Neuronal stem cell (in vitro differentiated cells): ENCODE measurements at regions not wholly inside any gene's neighbourhood (a gene's known extent, or its start where the extent isn't known, plus 50 kb on each side); places are given as distances from the start of the nearest gene placed in this dataset.

ENCODE experiments used
- DNase-seq: peaks from one replicate; pipeline ENCODE4 v3.0.0-alpha.2; 2013; ENCODE audit warnings: low spot score
- H2AFZ ChIP-seq: one replicate; pipeline ENCODE4 v1.6.1; 2013; ENCODE audit warnings: mild to moderate bottlenecking, low read length, inconsistent platforms
- H2AK5ac ChIP-seq: 2 replicates; pipeline ENCODE4 v1.6.1; 2013; ENCODE audit warnings: low read depth, mild to moderate bottlenecking, inconsistent platforms, low read length, moderate library complexity, mixed read lengths
- H2BK120ac ChIP-seq: 2 replicates; pipeline ENCODE4 v1.6.1; 2013; ENCODE audit warnings: low read depth, mild to moderate bottlenecking, inconsistent platforms, low read length, moderate library complexity, mixed read lengths
- H2BK12ac ChIP-seq: one replicate; pipeline ENCODE4 v1.6.1; 2013; ENCODE audit warnings: low read length, inconsistent platforms
- H2BK15ac ChIP-seq: 2 replicates; pipeline ENCODE4 v1.6.1; 2013; ENCODE audit warnings: mild to moderate bottlenecking, low read length, inconsistent platforms, mixed read lengths
- H2BK5ac ChIP-seq: one replicate; pipeline ENCODE4 v1.6.1; 2013; ENCODE audit warnings: inconsistent platforms, mild to moderate bottlenecking, low read length, moderate library complexity
- H3K14ac ChIP-seq: one replicate; pipeline ENCODE4 v1.6.1; 2013; ENCODE audit warnings: low read length, inconsistent platforms
- H3K18ac ChIP-seq: 2 replicates; pipeline ENCODE4 v1.6.1; 2013; ENCODE audit warnings: low read length, inconsistent platforms
- H3K23ac ChIP-seq: 2 replicates; pipeline ENCODE4 v1.6.1; 2013; ENCODE audit warnings: low read depth, mild to moderate bottlenecking, mixed read lengths, low read length, inconsistent platforms; ENCODE audit not compliant: poor library complexity
- H3K27ac ChIP-seq: replicated peaks from 3 replicates; pipeline ENCODE4 v1.5.1; 2013; ENCODE audit warnings: low read length, inconsistent platforms
- H3K27me3 ChIP-seq, 3 experiments: 2 replicates each; pipeline ENCODE4 v1.6.1; 2013; ENCODE audit warnings: low read length in 3 of 3, mild to moderate bottlenecking in 2 of 3, inconsistent platforms in 1 of 3, low read depth in 1 of 3, mixed read lengths in 1 of 3, moderate library complexity in 1 of 3; ENCODE audit not compliant: control insufficient read depth in 3 of 3, insufficient read depth in 3 of 3
- H3K36me3 ChIP-seq, 2 donors: replicated peaks in 1 of 2; 2 replicates each; pipeline ENCODE4 v1.6.1; 2013; ENCODE audit warnings: low read length in 2 of 2; ENCODE audit not compliant: control insufficient read depth in 2 of 2, insufficient read depth in 2 of 2
- H3K4ac ChIP-seq: 2 replicates; pipeline ENCODE4 v1.6.1; 2013; ENCODE audit warnings: inconsistent platforms, mild to moderate bottlenecking, low read length, moderate library complexity
- H3K4me1 ChIP-seq, 2 donors: 1 replicate in 1 of 2; 2 replicates in 1 of 2; pipeline ENCODE4 v1.6.1; 2013; ENCODE audit warnings: low read length in 2 of 2, low read depth in 1 of 2; ENCODE audit not compliant: control insufficient read depth in 2 of 2, insufficient read depth in 1 of 2
- H3K4me2 ChIP-seq: one replicate; pipeline ENCODE4 v1.6.1; 2013; ENCODE audit warnings: mild to moderate bottlenecking, low read length, inconsistent platforms; ENCODE audit not compliant: insufficient read depth, poor library complexity, severe bottlenecking
- H3K4me3 ChIP-seq, 2 donors: 2 replicates each; pipeline ENCODE4 v1.5.1; 2013; ENCODE audit warnings: low read length in 2 of 2, mild to moderate bottlenecking in 2 of 2, inconsistent platforms in 1 of 2, moderate library complexity in 1 of 2
- H3K79me1 ChIP-seq: one replicate; pipeline ENCODE4 v1.6.1; 2013; ENCODE audit warnings: low read depth, mild to moderate bottlenecking, inconsistent platforms, low read length, moderate library complexity
- H3K9ac ChIP-seq: one replicate; pipeline ENCODE4 v1.6.1; 2013; ENCODE audit warnings: mild to moderate bottlenecking, low read depth, low read length, inconsistent platforms; ENCODE audit not compliant: poor library complexity
- H3K9me3 ChIP-seq, 2 donors: replicated peaks in 1 of 2; 2 replicates each; pipeline versions ENCODE3 to v1.6.1; 2013; ENCODE audit warnings: low read length in 2 of 2, mild to moderate bottlenecking in 2 of 2, inconsistent platforms in 1 of 2, low read depth in 1 of 2, mixed read lengths in 1 of 2, moderate library complexity in 1 of 2; ENCODE audit not compliant: control insufficient read depth in 2 of 2, insufficient read depth in 1 of 2
- H4K8ac ChIP-seq: one replicate; pipeline ENCODE4 v1.6.1; 2013; ENCODE audit warnings: low read depth, mild to moderate bottlenecking, inconsistent platforms, low read length, moderate library complexity
- H4K91ac ChIP-seq: one replicate; pipeline ENCODE4 v1.6.1; 2013; ENCODE audit warnings: low read length, low read depth, mild to moderate bottlenecking, inconsistent platforms; ENCODE audit not compliant: poor library complexity
- WGBS, 2 donors: extraction: QIAGEN DNeasy Blood & Tissue Kit; methylation state at CpG; one replicate each; pipeline ENCODE4 v1.1.7; 2013; ENCODE audit warnings: missing lambda C conversion rate in 2 of 2, mixed read lengths in 1 of 2; ENCODE audit not compliant: insufficient read length in 2 of 2, insufficient replicate concordance in 1 of 2; ENCODE audit errors: extremely low coverage in 2 of 2; 5-methylcytosine and 5-hydroxymethylcytosine counted together

- peaks cover 0 to 11% of the 10 kb centered on the region in 2 donors for H3K4me1 ChIP-seq
- no peak overlapping the region for H2BK12ac ChIP-seq
- no peaks in the 10 kb centered on the region for H3K9me3 ChIP-seq
- no peaks in the 10 kb centered on the region for H3K36me3 ChIP-seq
- WGBS, 2 donors: no CpG with 5 or more reads among the region's 4 CpGs
- no peak for DNase-seq
- no peak overlapping the region for H3K4me2 ChIP-seq
- no peak overlapping the region for H2AK5ac ChIP-seq
- no peak overlapping the region for H3K4me3 ChIP-seq
- no peak overlapping the region for H3K14ac ChIP-seq
- no peak overlapping the region for H3K9ac ChIP-seq
- no peak overlapping the region for H2BK15ac ChIP-seq
- no peak overlapping the region for H2BK5ac ChIP-seq
- no peak overlapping the region for H2BK120ac ChIP-seq
- H3K23ac ChIP-seq: no peak overlapping the region
- H3K79me1 ChIP-seq: no peaks in the 10 kb centered on the region
- H3K4ac ChIP-seq: no peak overlapping the region
- H4K91ac ChIP-seq: no peak overlapping the region
- no peak overlapping the region for H3K27ac ChIP-seq
- no peak overlapping the region for H3K18ac ChIP-seq
- H3K27me3 ChIP-seq: peaks cover 0 to 14% (median 0%) of the 10 kb centered on the region in 3 experiments
- H2AFZ ChIP-seq: no peak overlapping the region
- no peak overlapping the region for H4K8ac ChIP-seq
Measured at GRCh38 chr7:25381818-25382589, 153.7 kb upstream of the NPVF start.

GRCh38 chr7:25382869-25383268, 154.6 kb upstream of the NPVF start:
- no peaks in the 10 kb centered on the region for H3K36me3 ChIP-seq
- H2BK5ac ChIP-seq: no peak overlapping the region
- H3K27ac ChIP-seq: no peak overlapping the region
- no peaks in the 10 kb centered on the region for H3K9me3 ChIP-seq
- H4K8ac ChIP-seq: no peak overlapping the region
- H3K18ac ChIP-seq: no peak overlapping the region
- no peak overlapping the region for H3K14ac ChIP-seq
- H3K4me2 ChIP-seq: no peak overlapping the region
- no peak overlapping the region for H4K91ac ChIP-seq
- H2BK120ac ChIP-seq: no peak overlapping the region
- H3K9ac ChIP-seq: no peak overlapping the region
- peaks cover 0 to 17% (median 0%) of the 10 kb centered on the region in 3 experiments for H3K27me3 ChIP-seq
- no peak overlapping the region for H2AFZ ChIP-seq
- H3K4me3 ChIP-seq: no peak overlapping the region
- no peak overlapping the region for H2AK5ac ChIP-seq
- no peaks in the 10 kb centered on the region for H3K79me1 ChIP-seq
- H3K4ac ChIP-seq: no peak overlapping the region
- no peak for DNase-seq
- peaks cover 0 to 11% of the 10 kb centered on the region in 2 donors for H3K4me1 ChIP-seq
- H2BK12ac ChIP-seq: no peak overlapping the region
- no peak overlapping the region for H2BK15ac ChIP-seq
- WGBS, 2 donors: no CpG with 5 or more reads among the region's 4 CpGs
- no peak overlapping the region for H3K23ac ChIP-seq

GRCh38 chr7:25383402-25383801, 155.1 kb upstream of the NPVF start:
- Histone ChIP-seq H3K14ac (no peak overlapping the region), H4K91ac (no peak overlapping the region), H3K4me1 (peaks cover 0 to 11% of the 10 kb centered on the region in 2 donors), H3K36me3 (no peaks in the 10 kb centered on the region), H3K9ac (no peak overlapping the region), H3K9me3 (no peaks in the 10 kb centered on the region), H3K4me2 (no peak overlapping the region), H3K27ac (no peak overlapping the region), H2BK5ac (no peak overlapping the region), H3K4me3 (no peak overlapping the region), H4K8ac (no peak overlapping the region), H3K4ac (no peak overlapping the region), H2BK120ac (no peak overlapping the region), H2BK12ac (no peak overlapping the region), H2BK15ac (no peak overlapping the region), H3K27me3 (peaks cover 0 to 17% (median 0%) of the 10 kb centered on the region in 3 experiments), H3K18ac (no peak overlapping the region), H3K79me1 (no peaks in the 10 kb centered on the region), H2AK5ac (no peak overlapping the region), H2AFZ (no peak overlapping the region), H3K23ac (no peak overlapping the region)
- no peak for DNase-seq
- WGBS, 2 donors: no CpG with 5 or more reads among the region's 2 CpGs

GRCh38 chr7:25384788-25385505, 156.7 kb upstream of the NPVF start:
- Histone ChIP-seq H2BK12ac (no peak overlapping the region), H3K4ac (no peak overlapping the region), H3K4me3 (no peak overlapping the region), H3K79me1 (no peaks in the 10 kb centered on the region), H3K4me2 (no peak overlapping the region), H3K27me3 (peaks cover 0 to 17% (median 0%) of the 10 kb centered on the region in 3 experiments), H2AK5ac (no peak overlapping the region), H3K9ac (no peak overlapping the region), H4K8ac (no peak overlapping the region), H2BK120ac (no peak overlapping the region), H3K4me1 (peaks cover 0 to 11% of the 10 kb centered on the region in 2 donors), H3K23ac (no peak overlapping the region), H2BK15ac (no peak overlapping the region), H3K36me3 (no peaks in the 10 kb centered on the region), H2BK5ac (no peak overlapping the region), H3K18ac (no peak overlapping the region), H3K27ac (no peak overlapping the region), H2AFZ (no peak overlapping the region), H3K14ac (no peak overlapping the region), H3K9me3 (no peaks in the 10 kb centered on the region), H4K91ac (no peak overlapping the region)
- DNase-seq: no peak
- no CpG with 5 or more reads among the region's 7 CpGs for WGBS, 2 donors
